ENCODE measurements at regions not wholly inside any gene's neighbourhood (a gene's known extent, or its start where the extent isn't known, plus 50 kb on each side); places are given as distances from the start of the nearest gene placed in this dataset.

DNA sequence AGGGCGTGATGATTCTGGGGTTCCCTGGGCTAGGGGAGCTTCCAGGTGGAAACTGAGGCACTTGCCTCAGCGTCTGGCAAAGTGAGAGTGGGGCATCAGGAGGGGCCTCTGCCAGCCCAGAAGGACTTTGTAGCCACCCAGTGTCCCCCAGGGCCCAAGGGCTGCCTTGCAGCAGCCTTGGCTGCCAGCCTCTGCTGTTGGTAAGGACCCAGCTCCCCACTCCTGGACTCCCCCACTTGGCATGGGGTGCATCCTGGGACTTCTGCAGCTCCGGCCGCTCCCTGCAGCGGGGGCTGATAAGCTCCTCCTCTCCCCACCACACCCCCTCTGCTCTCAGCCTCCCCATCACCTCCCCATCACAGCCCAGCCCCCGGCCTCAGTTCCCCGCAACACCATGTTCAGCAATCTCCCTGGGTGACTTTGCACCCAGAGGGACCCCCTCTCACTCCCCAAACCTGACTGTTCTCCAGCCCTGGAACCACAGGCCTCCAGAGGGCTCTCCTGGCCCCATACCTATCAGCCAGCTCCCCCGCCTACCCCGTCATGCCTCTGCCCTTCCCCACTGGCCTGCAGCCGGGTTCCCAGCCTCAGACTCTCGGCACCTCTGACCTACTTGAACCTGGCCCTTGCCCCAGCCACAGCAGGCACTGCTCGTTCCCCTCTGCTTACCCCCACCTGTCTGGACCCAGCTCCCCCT, 113.0 kb downstream of the CRYAA start (continued):
- TF ChIP-seq, protein P1, sequence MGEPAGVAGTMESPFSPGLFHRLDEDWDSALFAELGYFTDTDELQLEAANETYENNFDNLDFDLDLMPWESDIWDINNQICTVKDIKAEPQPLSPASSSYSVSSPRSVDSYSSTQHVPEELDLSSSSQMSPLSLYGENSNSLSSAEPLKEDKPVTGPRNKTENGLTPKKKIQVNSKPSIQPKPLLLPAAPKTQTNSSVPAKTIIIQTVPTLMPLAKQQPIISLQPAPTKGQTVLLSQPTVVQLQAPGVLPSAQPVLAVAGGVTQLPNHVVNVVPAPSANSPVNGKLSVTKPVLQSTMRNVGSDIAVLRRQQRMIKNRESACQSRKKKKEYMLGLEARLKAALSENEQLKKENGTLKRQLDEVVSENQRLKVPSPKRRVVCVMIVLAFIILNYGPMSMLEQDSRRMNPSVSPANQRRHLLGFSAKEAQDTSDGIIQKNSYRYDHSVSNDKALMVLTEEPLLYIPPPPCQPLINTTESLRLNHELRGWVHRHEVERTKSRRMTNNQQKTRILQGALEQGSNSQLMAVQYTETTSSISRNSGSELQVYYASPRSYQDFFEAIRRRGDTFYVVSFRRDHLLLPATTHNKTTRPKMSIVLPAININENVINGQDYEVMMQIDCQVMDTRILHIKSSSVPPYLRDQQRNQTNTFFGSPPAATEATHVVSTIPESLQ (CRISPR knock-in tag; IDR thresholded peaks at IDR 0.05), result no peak
- TF ChIP-seq HMGA2 (CRISPR knock-in tag; IDR thresholded peaks at IDR 0.05), result no peak
- no peak for TF ChIP-seq IRF2 (CRISPR knock-in tag; IDR thresholded peaks at IDR 0.05; ENCODE audit: borderline replicate concordance, low read depth)
- TF ChIP-seq, protein P2, sequence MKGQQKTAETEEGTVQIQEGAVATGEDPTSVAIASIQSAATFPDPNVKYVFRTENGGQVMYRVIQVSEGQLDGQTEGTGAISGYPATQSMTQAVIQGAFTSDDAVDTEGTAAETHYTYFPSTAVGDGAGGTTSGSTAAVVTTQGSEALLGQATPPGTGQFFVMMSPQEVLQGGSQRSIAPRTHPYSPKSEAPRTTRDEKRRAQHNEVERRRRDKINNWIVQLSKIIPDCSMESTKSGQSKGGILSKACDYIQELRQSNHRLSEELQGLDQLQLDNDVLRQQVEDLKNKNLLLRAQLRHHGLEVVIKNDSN (CRISPR knock-in tag; IDR thresholded peaks at IDR 0.05), result no peak
- TF ChIP-seq, protein P3, sequence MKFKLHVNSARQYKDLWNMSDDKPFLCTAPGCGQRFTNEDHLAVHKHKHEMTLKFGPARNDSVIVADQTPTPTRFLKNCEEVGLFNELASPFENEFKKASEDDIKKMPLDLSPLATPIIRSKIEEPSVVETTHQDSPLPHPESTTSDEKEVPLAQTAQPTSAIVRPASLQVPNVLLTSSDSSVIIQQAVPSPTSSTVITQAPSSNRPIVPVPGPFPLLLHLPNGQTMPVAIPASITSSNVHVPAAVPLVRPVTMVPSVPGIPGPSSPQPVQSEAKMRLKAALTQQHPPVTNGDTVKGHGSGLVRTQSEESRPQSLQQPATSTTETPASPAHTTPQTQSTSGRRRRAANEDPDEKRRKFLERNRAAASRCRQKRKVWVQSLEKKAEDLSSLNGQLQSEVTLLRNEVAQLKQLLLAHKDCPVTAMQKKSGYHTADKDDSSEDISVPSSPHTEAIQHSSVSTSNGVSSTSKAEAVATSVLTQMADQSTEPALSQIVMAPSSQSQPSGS (CRISPR knock-in tag; IDR thresholded peaks at IDR 0.05; ENCODE audit: borderline replicate concordance, low read depth), result no peak
- no peak for TF ChIP-seq ZNF232 (CRISPR knock-in tag; IDR thresholded peaks at IDR 0.05)
- no peak for TF ChIP-seq ZNF263 (CRISPR knock-in tag; IDR thresholded peaks at IDR 0.05; ENCODE audit: low read depth)
- TF ChIP-seq NR1H2 (CRISPR knock-in tag; IDR thresholded peaks at IDR 0.05), result no peak
- TF ChIP-seq, protein P4, sequence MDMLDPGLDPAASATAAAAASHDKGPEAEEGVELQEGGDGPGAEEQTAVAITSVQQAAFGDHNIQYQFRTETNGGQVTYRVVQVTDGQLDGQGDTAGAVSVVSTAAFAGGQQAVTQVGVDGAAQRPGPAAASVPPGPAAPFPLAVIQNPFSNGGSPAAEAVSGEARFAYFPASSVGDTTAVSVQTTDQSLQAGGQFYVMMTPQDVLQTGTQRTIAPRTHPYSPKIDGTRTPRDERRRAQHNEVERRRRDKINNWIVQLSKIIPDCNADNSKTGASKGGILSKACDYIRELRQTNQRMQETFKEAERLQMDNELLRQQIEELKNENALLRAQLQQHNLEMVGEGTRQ (CRISPR knock-in tag; IDR thresholded peaks at IDR 0.05), result no peak
- TF ChIP-seq ATF1 (CRISPR knock-in tag; IDR thresholded peaks at IDR 0.05), result no peak
- TF ChIP-seq, protein P5, sequence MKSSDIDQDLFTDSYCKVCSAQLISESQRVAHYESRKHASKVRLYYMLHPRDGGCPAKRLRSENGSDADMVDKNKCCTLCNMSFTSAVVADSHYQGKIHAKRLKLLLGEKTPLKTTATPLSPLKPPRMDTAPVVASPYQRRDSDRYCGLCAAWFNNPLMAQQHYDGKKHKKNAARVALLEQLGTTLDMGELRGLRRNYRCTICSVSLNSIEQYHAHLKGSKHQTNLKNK (CRISPR knock-in tag; IDR thresholded peaks at IDR 0.05), result no peak

DNA sequence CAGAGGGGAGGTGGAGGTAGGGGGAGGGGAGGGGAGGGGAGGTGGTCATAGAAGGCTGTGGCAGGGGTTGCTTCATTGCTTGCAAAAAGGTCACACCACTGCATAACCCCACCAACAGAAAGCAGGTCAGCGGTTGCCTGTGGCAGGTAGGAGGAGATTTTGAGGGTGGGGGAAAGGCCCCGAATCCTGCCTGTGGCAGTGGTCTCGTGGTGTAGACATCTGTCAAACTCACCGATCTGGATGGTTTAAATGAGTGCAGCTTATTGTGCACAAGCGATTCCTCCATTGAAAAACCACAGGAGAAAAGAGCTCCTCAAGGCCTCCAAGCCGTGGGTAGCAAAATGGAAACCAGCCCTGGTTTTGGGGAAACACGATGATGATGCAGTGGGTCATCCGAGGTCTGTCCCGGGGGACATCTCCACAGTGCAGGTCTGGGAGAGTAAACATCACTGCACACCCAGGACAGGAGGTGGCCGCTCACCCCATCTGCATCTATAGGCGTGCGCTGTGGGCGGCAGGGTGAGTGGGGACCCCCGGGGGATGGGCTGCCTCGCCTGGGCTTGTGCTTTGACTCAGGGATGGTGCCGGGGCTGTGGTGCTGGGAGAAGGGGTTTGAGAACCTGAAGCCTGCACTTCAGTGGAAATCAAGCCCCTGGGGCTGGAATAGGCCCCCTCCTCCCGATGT, 112.3 kb downstream of the CRYAA start:
- Mint-ChIP-seq H3K4me3 (no peak overlapping the region), H3K27ac (no peak overlapping the region), H3K27me3 (ENCODE audit: low read depth) (peaks cover 2% of the 10 kb centered on the region; the same call in 1 of the 2 replicates), H3K9me3 (no peaks in the 10 kb centered on the region), H3K4me1 (peaks cover 31% of the 10 kb centered on the region), H3K36me3 (no peaks in the 10 kb centered on the region)
- ATAC-seq, result no peak
- CTCF ChIA-PET, result no interaction called here
- DNase-seq (ENCODE audit: low spot score), result no peak
- POLR2A ChIA-PET, result no interaction called here
- TF ChIP-seq, protein P6, sequence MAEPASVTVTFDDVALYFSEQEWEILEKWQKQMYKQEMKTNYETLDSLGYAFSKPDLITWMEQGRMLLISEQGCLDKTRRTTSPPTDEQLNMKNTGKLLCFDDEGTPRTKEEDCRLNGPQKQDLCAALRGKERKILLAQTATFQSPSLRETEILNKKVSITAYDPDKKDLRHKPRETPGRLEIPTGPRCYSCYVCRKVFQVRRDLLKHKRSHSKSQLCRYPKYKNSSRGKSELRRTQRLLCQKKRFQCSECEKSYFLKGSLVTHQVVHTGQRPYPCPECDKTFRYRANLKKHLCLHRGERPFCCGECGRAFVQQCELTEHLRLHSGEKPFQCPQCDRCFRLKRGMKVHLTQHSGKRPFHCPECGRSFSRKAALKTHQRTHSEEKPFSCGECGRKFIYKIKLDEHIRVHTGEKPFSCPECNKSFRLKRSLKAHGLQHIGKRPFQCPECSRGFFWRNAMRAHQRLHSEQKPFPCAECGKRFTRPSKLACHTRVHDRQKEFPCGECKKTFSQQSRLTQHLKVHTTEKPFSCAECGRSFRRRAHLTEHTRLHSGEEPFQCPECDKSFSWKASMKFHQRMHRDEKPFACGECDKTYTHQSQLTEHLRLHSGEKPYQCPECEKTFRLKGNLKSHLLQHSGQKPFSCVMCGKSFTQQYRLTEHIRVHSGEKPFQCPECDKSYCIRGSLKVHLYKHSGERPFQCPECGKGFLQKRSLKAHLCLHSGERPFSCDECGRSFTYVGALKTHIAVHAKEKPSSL (CRISPR knock-in tag; conservative IDR thresholded peaks at IDR 0.05), result no peak
- TF ChIP-seq, protein P7, sequence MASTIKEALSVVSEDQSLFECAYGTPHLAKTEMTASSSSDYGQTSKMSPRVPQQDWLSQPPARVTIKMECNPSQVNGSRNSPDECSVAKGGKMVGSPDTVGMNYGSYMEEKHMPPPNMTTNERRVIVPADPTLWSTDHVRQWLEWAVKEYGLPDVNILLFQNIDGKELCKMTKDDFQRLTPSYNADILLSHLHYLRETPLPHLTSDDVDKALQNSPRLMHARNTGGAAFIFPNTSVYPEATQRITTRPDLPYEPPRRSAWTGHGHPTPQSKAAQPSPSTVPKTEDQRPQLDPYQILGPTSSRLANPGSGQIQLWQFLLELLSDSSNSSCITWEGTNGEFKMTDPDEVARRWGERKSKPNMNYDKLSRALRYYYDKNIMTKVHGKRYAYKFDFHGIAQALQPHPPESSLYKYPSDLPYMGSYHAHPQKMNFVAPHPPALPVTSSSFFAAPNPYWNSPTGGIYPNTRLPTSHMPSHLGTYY (CRISPR knock-in tag; IDR thresholded peaks at IDR 0.05), result no peak
- TF ChIP-seq, protein P8, sequence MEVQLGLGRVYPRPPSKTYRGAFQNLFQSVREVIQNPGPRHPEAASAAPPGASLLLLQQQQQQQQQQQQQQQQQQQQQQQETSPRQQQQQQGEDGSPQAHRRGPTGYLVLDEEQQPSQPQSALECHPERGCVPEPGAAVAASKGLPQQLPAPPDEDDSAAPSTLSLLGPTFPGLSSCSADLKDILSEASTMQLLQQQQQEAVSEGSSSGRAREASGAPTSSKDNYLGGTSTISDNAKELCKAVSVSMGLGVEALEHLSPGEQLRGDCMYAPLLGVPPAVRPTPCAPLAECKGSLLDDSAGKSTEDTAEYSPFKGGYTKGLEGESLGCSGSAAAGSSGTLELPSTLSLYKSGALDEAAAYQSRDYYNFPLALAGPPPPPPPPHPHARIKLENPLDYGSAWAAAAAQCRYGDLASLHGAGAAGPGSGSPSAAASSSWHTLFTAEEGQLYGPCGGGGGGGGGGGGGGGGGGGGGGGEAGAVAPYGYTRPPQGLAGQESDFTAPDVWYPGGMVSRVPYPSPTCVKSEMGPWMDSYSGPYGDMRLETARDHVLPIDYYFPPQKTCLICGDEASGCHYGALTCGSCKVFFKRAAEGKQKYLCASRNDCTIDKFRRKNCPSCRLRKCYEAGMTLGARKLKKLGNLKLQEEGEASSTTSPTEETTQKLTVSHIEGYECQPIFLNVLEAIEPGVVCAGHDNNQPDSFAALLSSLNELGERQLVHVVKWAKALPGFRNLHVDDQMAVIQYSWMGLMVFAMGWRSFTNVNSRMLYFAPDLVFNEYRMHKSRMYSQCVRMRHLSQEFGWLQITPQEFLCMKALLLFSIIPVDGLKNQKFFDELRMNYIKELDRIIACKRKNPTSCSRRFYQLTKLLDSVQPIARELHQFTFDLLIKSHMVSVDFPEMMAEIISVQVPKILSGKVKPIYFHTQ (CRISPR knock-in tag; IDR thresholded peaks at IDR 0.05), result no peak
- TF ChIP-seq, protein P9, sequence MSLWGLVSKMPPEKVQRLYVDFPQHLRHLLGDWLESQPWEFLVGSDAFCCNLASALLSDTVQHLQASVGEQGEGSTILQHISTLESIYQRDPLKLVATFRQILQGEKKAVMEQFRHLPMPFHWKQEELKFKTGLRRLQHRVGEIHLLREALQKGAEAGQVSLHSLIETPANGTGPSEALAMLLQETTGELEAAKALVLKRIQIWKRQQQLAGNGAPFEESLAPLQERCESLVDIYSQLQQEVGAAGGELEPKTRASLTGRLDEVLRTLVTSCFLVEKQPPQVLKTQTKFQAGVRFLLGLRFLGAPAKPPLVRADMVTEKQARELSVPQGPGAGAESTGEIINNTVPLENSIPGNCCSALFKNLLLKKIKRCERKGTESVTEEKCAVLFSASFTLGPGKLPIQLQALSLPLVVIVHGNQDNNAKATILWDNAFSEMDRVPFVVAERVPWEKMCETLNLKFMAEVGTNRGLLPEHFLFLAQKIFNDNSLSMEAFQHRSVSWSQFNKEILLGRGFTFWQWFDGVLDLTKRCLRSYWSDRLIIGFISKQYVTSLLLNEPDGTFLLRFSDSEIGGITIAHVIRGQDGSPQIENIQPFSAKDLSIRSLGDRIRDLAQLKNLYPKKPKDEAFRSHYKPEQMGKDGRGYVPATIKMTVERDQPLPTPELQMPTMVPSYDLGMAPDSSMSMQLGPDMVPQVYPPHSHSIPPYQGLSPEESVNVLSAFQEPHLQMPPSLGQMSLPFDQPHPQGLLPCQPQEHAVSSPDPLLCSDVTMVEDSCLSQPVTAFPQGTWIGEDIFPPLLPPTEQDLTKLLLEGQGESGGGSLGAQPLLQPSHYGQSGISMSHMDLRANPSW (CRISPR knock-in tag; conservative IDR thresholded peaks at IDR 0.05; ENCODE audit: low read depth), result no peak
- TF ChIP-seq, protein P10, sequence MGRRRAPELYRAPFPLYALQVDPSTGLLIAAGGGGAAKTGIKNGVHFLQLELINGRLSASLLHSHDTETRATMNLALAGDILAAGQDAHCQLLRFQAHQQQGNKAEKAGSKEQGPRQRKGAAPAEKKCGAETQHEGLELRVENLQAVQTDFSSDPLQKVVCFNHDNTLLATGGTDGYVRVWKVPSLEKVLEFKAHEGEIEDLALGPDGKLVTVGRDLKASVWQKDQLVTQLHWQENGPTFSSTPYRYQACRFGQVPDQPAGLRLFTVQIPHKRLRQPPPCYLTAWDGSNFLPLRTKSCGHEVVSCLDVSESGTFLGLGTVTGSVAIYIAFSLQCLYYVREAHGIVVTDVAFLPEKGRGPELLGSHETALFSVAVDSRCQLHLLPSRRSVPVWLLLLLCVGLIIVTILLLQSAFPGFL (CRISPR knock-in tag; IDR thresholded peaks at IDR 0.05; ENCODE audit: borderline replicate concordance), result no peak
- TF ChIP-seq NFE2L1 (CRISPR knock-in tag; IDR thresholded peaks at IDR 0.05), result no peak
- no peak for TF ChIP-seq ETV6 (CRISPR knock-in tag; IDR thresholded peaks at IDR 0.05)

All from WTC11 (cell line).